GM23248 (cell line): ENCODE measurements at regions not wholly inside any gene's neighbourhood (a gene's known extent, or its start where the extent isn't known, plus 50 kb on each side); places are given as distances from the start of the nearest gene placed in this dataset.

ENCODE experiments used
- EZH2 ChIP-seq: fragments of 200-600 bp; sonication (generic); IDR thresholded peaks from 2 replicates; pipeline ENCODE4 v1.6.1; 2018; ENCODE audit warnings: antibody characterized with exemption, mild to moderate bottlenecking; ENCODE audit not compliant: insufficient read depth, poor library complexity, severe bottlenecking
- EZH2phosphoT487 ChIP-seq: fragments of 200-600 bp; sonication (generic); IDR thresholded peaks from 2 replicates; pipeline ENCODE4 v1.6.1; 2018; ENCODE audit warnings: antibody characterized with exemption, moderate library complexity, mild to moderate bottlenecking, low read depth; ENCODE audit not compliant: insufficient read depth

- no peak for TF ChIP-seq EZH2phosphoT487
- TF ChIP-seq EZH2, result no peak
Observed at GRCh38 chr6:47126647-47127391, 84.7 kb upstream of the ADGRF1 start.
